OCI-LY7 (cell line): ENCODE measurements at regions not wholly inside any gene's neighbourhood (a gene's known extent, or its start where the extent isn't known, plus 50 kb on each side); places are given as distances from the start of the nearest gene placed in this dataset.

Source experiments
- BruUV-seq: library from RNA; stranded (reverse); fragments of 400-500 nt; replicated peaks from 2 replicates; lab custom pipeline; 2021; lab: Mats Ljungman, UMichigan
- CTCF ChIA-PET: fragments of 300-600 bp; sonication (Branson Sonifier 250); formaldehyde crosslinking; loops from one replicate; lab custom pipeline; 2022; ENCODE audit warnings: antibody characterized with exemption; ENCODE audit not compliant: unreplicated experiment; lab: Charles Lee
- POLR2A ChIA-PET: fragments of 300-600 bp; sonication (Branson Sonifier 250); formaldehyde crosslinking; loops from one replicate; lab custom pipeline; 2022; ENCODE audit warnings: antibody characterized with exemption; lab: Charles Lee
- DNase-seq: peaks from one replicate; pipeline ENCODE4 v3.0.0-alpha.2; 2015; ENCODE audit warnings: low spot score
- H2AFZ ChIP-seq: fragments of 200-600 bp; sonication (generic), shearing (Covaris generic); 2 replicates; pipeline ENCODE4 v1.6.1; 2014; ENCODE audit warnings: mild to moderate bottlenecking, antibody characterized with exemption, low read length, moderate library complexity
- H3K27ac ChIP-seq: fragments of 200-600 bp; sonication (generic); 2 replicates; pipeline ENCODE4 v1.5.1; 2014; ENCODE audit warnings: mixed run types, low read depth, mild to moderate bottlenecking, moderate library complexity, low read length, inconsistent platforms; ENCODE audit not compliant: poor library complexity, severe bottlenecking
- H3K36me3 ChIP-seq: fragments of 200-600 bp; sonication (generic); 2 replicates; pipeline ENCODE4 v1.6.1; 2014; ENCODE audit warnings: mild to moderate bottlenecking, antibody characterized with exemption, low read length, moderate library complexity, mixed read lengths; ENCODE audit not compliant: insufficient read depth
- H3K4me1 ChIP-seq: fragments of 200-600 bp; sonication (generic); 2 replicates; pipeline ENCODE4 v1.5.1; 2014; ENCODE audit warnings: mild to moderate bottlenecking, low read length; ENCODE audit not compliant: insufficient read depth, poor library complexity, severe bottlenecking
- H3K4me2 ChIP-seq: fragments of 200-600 bp; sonication (generic); 2 replicates; pipeline ENCODE4 v1.6.1; 2014; ENCODE audit warnings: mild to moderate bottlenecking, low read length
- H3K4me3 ChIP-seq: fragments of 200-600 bp; sonication (generic); 2 replicates; pipeline ENCODE4 v1.5.1; 2014; ENCODE audit warnings: mild to moderate bottlenecking, low read depth, low read length; ENCODE audit not compliant: poor library complexity, severe bottlenecking
- H3K79me2 ChIP-seq: fragments of 200-600 bp; sonication (generic); 2 replicates; pipeline ENCODE4 v1.6.1; 2016; ENCODE audit warnings: low read depth, mild to moderate bottlenecking, low read length, moderate library complexity, mixed read lengths; ENCODE audit not compliant: insufficient read depth
- H3K9me2 ChIP-seq: fragments of 200-600 bp; sonication (generic); 2 replicates; pipeline ENCODE4 v1.6.1; 2016; ENCODE audit warnings: mild to moderate bottlenecking, low read length, mixed read lengths; ENCODE audit not compliant: insufficient read depth
- H3K9me3 ChIP-seq: fragments of 200-600 bp; sonication (generic); 2 replicates; pipeline ENCODE4 v1.6.1; 2014; ENCODE audit warnings: mild to moderate bottlenecking, mixed run types, low read length, mixed read lengths
- H4K20me1 ChIP-seq: fragments of 200-600 bp; sonication (generic); 2 replicates; pipeline ENCODE4 v1.6.1; 2014; ENCODE audit warnings: mild to moderate bottlenecking, antibody characterized with exemption, low read length, moderate library complexity, mixed read lengths; ENCODE audit not compliant: insufficient read depth
- EZH2phosphoT487 ChIP-seq: fragments of 200-600 bp; sonication (generic); IDR thresholded peaks from 2 replicates; pipeline ENCODE4 v1.6.1; 2018; ENCODE audit warnings: low read depth, borderline replicate concordance, mild to moderate bottlenecking, mixed run types, antibody characterized with exemption, low read length, moderate library complexity, mixed read lengths
- intact Hi-C: fragments of 100-400 bp; cut with micrococcal nuclease; formaldehyde crosslinking; loops from one replicate; pipeline ENCODE4 v1.10.0; 2022; ENCODE audit not compliant: unreplicated experiment
- TF ChIP-seq, protein P1 (sequence below): fragments of 200-600 bp; sonication (generic); conservative IDR thresholded peaks from 2 replicates; pipeline ENCODE4 v1.5.1; 2014; ENCODE audit warnings: mild to moderate bottlenecking, antibody characterized with exemption, low read length, moderate library complexity, mixed read lengths

DNA sequence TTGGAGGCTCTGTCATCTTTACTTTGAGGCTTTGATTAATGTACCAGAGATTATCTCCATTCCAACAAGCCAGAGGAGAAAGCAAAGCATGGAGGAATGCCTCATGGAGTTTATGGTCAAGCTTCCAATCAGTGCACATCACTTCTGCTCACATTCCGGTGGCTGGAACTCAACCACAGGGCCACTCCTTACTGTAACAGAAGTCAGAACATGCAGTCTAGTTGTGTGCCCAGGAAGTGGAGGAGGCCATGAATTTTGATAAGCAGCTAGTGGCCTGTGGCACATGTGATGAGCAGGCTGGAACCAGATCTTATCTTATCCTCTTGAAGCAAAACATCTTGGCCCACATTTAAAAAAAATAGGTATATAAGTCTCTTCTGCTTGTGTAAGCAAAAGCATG lies 258.9 kb upstream of the ARHGAP20 start:
- no TSS peak for BruUV-seq
- no peaks in the 10 kb centered on the region for H3K9me3 ChIP-seq
- POLR2A ChIA-PET, result interaction anchor here (0.7 to 1.8 kb wide), 3 partner anchors 16 to 57 kb away, joined by 3 to 4 read pairs (median 4); no protein-coding TSS in a partner anchor
- no peak overlapping the region for H3K27ac ChIP-seq
- CTCF ChIA-PET, result no interaction called here
- intact Hi-C loops, result no loop called here
- H3K79me2 ChIP-seq, result no peaks in the 10 kb centered on the region
- H2AFZ ChIP-seq, result no peak overlapping the region
- peaks cover 4% of the 10 kb centered on the region for H3K4me1 ChIP-seq
- no peaks in the 10 kb centered on the region for H3K9me2 ChIP-seq
- no peaks in the 10 kb centered on the region for H3K36me3 ChIP-seq
- no peak for DNase-seq
- H3K4me3 ChIP-seq, result no peak overlapping the region
- no peak overlapping the region for H3K4me2 ChIP-seq
- no peaks in the 10 kb centered on the region for H4K20me1 ChIP-seq
- TF ChIP-seq, protein P1, sequence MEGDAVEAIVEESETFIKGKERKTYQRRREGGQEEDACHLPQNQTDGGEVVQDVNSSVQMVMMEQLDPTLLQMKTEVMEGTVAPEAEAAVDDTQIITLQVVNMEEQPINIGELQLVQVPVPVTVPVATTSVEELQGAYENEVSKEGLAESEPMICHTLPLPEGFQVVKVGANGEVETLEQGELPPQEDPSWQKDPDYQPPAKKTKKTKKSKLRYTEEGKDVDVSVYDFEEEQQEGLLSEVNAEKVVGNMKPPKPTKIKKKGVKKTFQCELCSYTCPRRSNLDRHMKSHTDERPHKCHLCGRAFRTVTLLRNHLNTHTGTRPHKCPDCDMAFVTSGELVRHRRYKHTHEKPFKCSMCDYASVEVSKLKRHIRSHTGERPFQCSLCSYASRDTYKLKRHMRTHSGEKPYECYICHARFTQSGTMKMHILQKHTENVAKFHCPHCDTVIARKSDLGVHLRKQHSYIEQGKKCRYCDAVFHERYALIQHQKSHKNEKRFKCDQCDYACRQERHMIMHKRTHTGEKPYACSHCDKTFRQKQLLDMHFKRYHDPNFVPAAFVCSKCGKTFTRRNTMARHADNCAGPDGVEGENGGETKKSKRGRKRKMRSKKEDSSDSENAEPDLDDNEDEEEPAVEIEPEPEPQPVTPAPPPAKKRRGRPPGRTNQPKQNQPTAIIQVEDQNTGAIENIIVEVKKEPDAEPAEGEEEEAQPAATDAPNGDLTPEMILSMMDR, result no peak
- no peak for TF ChIP-seq EZH2phosphoT487

DNA sequence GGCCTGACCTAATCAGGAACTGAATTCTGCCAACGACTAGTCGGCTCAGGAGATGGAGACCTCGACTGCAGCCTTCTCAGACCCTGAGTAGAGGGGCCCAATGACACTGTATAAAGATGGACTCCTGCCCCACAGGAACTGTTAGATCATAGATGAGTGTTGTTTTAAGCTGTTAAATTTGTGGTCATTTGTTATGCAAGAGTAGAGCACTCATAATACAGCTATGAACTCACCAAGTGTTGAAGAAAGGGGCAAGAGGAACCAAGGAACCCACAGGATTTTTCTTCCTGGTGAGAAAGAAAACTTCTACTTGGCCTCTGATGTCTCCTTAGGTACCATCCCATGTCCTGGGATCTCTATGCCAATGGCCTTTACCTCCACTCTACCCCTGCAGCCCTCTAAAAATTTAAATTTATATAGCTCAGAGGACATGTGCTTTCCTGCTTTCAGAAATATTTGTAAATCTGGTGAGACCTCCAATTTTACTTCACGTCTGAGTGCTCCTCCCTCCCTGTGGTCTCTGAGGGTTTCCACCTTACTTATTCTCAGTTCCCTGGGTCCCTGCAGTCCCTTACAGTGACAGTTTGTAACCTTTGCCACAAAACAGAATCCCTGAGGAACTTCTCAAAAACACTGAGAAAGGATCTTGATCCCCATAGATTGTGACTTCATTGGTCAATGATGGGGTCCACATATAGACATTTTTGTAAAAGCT lies 256.3 kb upstream of the ARHGAP20 start:
- no peaks in the 10 kb centered on the region for H3K9me3 ChIP-seq
- no peaks in the 10 kb centered on the region for H3K79me2 ChIP-seq
- TF ChIP-seq, protein P1, result no peak
- no peak for TF ChIP-seq EZH2phosphoT487
- H3K4me3 ChIP-seq, result no peak overlapping the region
- intact Hi-C loops, result no loop called here
- ChIA-PET CTCF (no interaction called here), POLR2A (interaction anchor here (0.6 kb wide), 1 partner anchor 28 kb away, joined by 6 read pairs; no protein-coding TSS in a partner anchor)
- BruUV-seq, result no TSS peak
- DNase-seq, result no peak
- H4K20me1 ChIP-seq, result no peaks in the 10 kb centered on the region
- H3K4me2 ChIP-seq, result no peak overlapping the region
- H3K36me3 ChIP-seq, result no peaks in the 10 kb centered on the region
- H3K4me1 ChIP-seq, result peaks cover 4% of the 10 kb centered on the region
- H3K27ac ChIP-seq, result no peak overlapping the region
- H2AFZ ChIP-seq, result no peak overlapping the region
- H3K9me2 ChIP-seq, result no peaks in the 10 kb centered on the region

DNA sequence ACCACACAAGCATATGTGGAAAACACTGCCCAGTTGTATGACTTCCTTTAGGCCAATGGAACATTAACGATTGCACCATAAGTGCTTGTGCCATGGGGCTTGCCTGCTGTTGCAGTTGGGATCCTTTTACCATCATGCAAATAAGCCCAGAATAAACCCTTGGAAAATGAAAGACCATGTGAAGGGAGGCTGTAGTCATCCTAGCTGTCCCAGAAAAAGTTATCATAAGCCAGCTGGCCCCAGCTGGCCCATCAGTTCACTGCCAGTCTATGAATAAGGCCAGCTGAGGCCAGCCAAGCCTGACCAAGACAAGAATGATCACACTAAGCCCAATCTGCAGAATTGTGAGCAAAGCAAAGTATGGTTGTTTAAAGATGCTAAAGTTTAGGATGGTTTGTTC lies 253.9 kb upstream of the ARHGAP20 start:
- Histone ChIP-seq H3K4me2 (no peak overlapping the region), H4K20me1 (no peaks in the 10 kb centered on the region), H3K4me1 (peaks cover 4% of the 10 kb centered on the region), H3K9me2 (no peaks in the 10 kb centered on the region), H3K4me3 (no peak overlapping the region), H3K9me3 (no peaks in the 10 kb centered on the region), H2AFZ (no peak overlapping the region), H3K79me2 (no peaks in the 10 kb centered on the region), H3K36me3 (no peaks in the 10 kb centered on the region), H3K27ac (no peak overlapping the region)
- TF ChIP-seq EZH2phosphoT487, result no peak
- TF ChIP-seq, protein P1, result no peak
- no peak for DNase-seq
- BruUV-seq, result no TSS peak
- ChIA-PET POLR2A (interaction anchor here (1.3 kb wide), 1 partner anchor 17 kb away, joined by 3 read pairs; no protein-coding TSS in a partner anchor), CTCF (no interaction called here)
- intact Hi-C loops, result no loop called here
